A673 (cell line): ENCODE measurements at regions not wholly inside any gene's neighbourhood (a gene's known extent, or its start where the extent isn't known, plus 50 kb on each side); places are given as distances from the start of the nearest gene placed in this dataset.

Source experiments
- CTCF ChIP-seq: fragments of 300-800, 200-600 bp; sonication (generic); conservative IDR thresholded peaks from 2 replicates; pipeline ENCODE4 v1.5.1; 2017; ENCODE audit warnings: low read depth, mild to moderate bottlenecking, antibody characterized with exemption, low read length, moderate library complexity, mixed read lengths
- EZH2 ChIP-seq: fragments of 200-600 bp; sonication (generic); IDR thresholded peaks from 2 replicates; pipeline ENCODE4 v1.6.1; 2017; ENCODE audit warnings: borderline replicate concordance, low read depth, mild to moderate bottlenecking, mixed read lengths, antibody characterized with exemption, low read length; ENCODE audit not compliant: poor library complexity, severe bottlenecking

GRCh38 chr2:61764035-61764800 is 89.6 kb downstream of the FAM161A start:
- no peak for TF ChIP-seq CTCF
- TF ChIP-seq EZH2: no peak
